Ishikawa (cell line): ENCODE measurements at regions not wholly inside any gene's neighbourhood (a gene's known extent, or its start where the extent isn't known, plus 50 kb on each side); places are given as distances from the start of the nearest gene placed in this dataset.

Experiments used
- CEBPB ChIP-seq: IDR thresholded peaks from 2 replicates; pipeline ENCODE4 v1.6.1; 2012
- CREB1 ChIP-seq: IDR thresholded peaks from 2 replicates; pipeline ENCODE4 v1.6.1; 2012; ENCODE audit warnings: low read depth
- EGR1 ChIP-seq: IDR thresholded peaks from 2 replicates; pipeline ENCODE4 v1.6.1; 2012
- EP300 ChIP-seq: IDR thresholded peaks from 2 replicates; pipeline ENCODE4 v1.6.1; 2012; ENCODE audit warnings: borderline replicate concordance
- FOXM1 ChIP-seq: IDR thresholded peaks from 2 replicates; pipeline ENCODE4 v1.6.1; 2012; ENCODE audit warnings: low read depth, borderline replicate concordance
- NFIC ChIP-seq: IDR thresholded peaks from 2 replicates; pipeline ENCODE4 v1.6.1; 2012
- RAD21 ChIP-seq: IDR thresholded peaks from 2 replicates; pipeline ENCODE4 v1.6.1; 2012; ENCODE audit warnings: low read depth
- TAF1 ChIP-seq: IDR thresholded peaks from 2 replicates; pipeline ENCODE4 v1.6.1; 2012; ENCODE audit warnings: low read depth, mild to moderate bottlenecking
- TCF12 ChIP-seq: IDR thresholded peaks from 2 replicates; pipeline ENCODE4 v1.6.1; 2012; ENCODE audit warnings: low read depth
- TEAD4 ChIP-seq: IDR thresholded peaks from 2 replicates; pipeline ENCODE4 v1.6.1; 2012
- USF1 ChIP-seq: IDR thresholded peaks from 2 replicates; pipeline ENCODE4 v1.6.1; 2012
- YY1 ChIP-seq: IDR thresholded peaks from 2 replicates; pipeline ENCODE4 v1.6.1; 2012; ENCODE audit warnings: low read depth
- ZBTB7A ChIP-seq: IDR thresholded peaks from 2 replicates; pipeline ENCODE4 v1.6.1; 2012; ENCODE audit warnings: low read depth
- TF ChIP-seq, protein P1 (sequence below): IDR thresholded peaks from 2 replicates; pipeline ENCODE4 v1.6.1; 2012
- TF ChIP-seq, protein P2 (sequence below): IDR thresholded peaks from 2 replicates; pipeline ENCODE4 v1.6.1; 2012; ENCODE audit warnings: low read depth, mild to moderate bottlenecking

GRCh38 chr9:135401218-135401617, 78.4 kb upstream of the PPP1R26 start:
- TF ChIP-seq RAD21 (no peak), ZBTB7A (no peak), CEBPB (no peak), FOXM1 (no peak), TEAD4 (no peak), USF1 (no peak), EP300 (no peak), CREB1 (no peak), TCF12 (no peak), EGR1 (no peak), YY1 (no peak), NFIC (no peak), TAF1 (no peak)
- TF ChIP-seq, protein P1, sequence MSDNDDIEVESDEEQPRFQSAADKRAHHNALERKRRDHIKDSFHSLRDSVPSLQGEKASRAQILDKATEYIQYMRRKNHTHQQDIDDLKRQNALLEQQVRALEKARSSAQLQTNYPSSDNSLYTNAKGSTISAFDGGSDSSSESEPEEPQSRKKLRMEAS, result no peak
- TF ChIP-seq, protein P2, sequence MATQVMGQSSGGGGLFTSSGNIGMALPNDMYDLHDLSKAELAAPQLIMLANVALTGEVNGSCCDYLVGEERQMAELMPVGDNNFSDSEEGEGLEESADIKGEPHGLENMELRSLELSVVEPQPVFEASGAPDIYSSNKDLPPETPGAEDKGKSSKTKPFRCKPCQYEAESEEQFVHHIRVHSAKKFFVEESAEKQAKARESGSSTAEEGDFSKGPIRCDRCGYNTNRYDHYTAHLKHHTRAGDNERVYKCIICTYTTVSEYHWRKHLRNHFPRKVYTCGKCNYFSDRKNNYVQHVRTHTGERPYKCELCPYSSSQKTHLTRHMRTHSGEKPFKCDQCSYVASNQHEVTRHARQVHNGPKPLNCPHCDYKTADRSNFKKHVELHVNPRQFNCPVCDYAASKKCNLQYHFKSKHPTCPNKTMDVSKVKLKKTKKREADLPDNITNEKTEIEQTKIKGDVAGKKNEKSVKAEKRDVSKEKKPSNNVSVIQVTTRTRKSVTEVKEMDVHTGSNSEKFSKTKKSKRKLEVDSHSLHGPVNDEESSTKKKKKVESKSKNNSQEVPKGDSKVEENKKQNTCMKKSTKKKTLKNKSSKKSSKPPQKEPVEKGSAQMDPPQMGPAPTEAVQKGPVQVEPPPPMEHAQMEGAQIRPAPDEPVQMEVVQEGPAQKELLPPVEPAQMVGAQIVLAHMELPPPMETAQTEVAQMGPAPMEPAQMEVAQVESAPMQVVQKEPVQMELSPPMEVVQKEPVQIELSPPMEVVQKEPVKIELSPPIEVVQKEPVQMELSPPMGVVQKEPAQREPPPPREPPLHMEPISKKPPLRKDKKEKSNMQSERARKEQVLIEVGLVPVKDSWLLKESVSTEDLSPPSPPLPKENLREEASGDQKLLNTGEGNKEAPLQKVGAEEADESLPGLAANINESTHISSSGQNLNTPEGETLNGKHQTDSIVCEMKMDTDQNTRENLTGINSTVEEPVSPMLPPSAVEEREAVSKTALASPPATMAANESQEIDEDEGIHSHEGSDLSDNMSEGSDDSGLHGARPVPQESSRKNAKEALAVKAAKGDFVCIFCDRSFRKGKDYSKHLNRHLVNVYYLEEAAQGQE, result no peak

DNA sequence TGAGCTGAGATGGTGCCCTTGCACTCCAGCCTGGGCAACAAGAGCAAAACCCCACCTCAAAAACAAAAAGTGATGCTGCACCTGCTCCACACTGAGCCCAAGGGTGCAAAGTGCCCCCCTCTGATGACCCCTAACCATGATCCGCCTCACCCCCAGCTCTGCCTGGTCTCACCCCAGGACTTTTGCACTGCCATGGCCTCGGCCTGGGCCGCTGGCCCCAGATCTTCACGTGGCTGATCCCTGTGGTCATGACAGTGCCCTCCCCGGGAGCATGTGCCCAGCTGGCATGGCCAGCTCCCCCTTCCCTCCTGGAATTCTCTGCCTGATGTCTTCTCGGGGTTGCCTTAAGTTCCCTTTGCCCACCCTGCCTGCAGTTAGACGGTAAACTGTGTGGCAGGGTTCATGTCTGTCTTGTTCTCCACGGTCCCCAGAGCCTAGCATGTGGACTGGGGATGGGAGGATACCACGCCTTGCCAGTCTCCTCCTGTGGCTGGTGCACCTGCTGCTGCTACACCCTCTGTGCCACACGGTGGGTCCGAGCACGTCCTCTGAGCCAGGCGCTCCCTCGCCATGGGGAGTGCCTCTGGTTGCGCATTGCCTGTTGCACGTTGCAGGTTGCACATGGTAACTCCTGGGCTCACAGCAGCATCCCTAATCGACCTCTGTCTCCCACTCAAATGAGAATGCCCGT, 77.4 kb upstream of the PPP1R26 start:
- TF ChIP-seq CEBPB, result no peak
- no peak for TF ChIP-seq USF1
- no peak for TF ChIP-seq FOXM1
- TF ChIP-seq YY1, result no peak
- TF ChIP-seq, protein P1, result no peak
- TF ChIP-seq ZBTB7A, result no peak
- TF ChIP-seq, protein P2, result no peak
- TF ChIP-seq RAD21, result no peak
- TF ChIP-seq TAF1, result no peak
- TF ChIP-seq TEAD4, result no peak
- TF ChIP-seq EP300, result no peak
- TF ChIP-seq CREB1, result no peak
- no peak for TF ChIP-seq NFIC
- TF ChIP-seq EGR1, result no peak
- TF ChIP-seq TCF12, result no peak

GRCh38 chr9:135402739-135403695, 76.6 kb upstream of the PPP1R26 start:
- TF ChIP-seq, protein P1, result no peak
- TF ChIP-seq RAD21 (no peak), EP300 (no peak), FOXM1 (no peak), TCF12 (no peak), TAF1 (no peak), ZBTB7A (no peak), TEAD4 (no peak), YY1 (no peak), USF1 (no peak)
- TF ChIP-seq, protein P2, result no peak
